ENCODE measurements at regions not wholly inside any gene's neighbourhood (a gene's known extent, or its start where the extent isn't known, plus 50 kb on each side); places are given as distances from the start of the nearest gene placed in this dataset.

DNA sequence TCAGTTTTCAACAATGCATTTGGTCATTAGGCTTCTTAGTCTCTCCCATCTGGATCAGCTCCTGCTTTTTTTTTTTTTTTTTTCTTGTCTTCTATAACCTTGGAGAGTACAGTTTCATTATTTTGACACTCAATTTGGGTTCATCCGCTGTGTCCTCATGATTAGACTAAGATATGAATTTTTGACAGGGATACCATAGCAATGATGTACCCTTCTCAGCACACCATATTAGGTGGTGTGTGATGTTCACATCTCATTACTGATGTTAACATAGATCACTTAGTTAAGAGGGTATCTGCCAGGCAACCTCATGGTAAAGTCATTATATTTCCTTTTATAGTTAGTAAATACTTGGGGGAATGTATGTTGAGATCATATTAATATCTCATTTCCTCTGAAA lies 445.5 kb upstream of the IGFBP3 start (continued):
- no peak for TF ChIP-seq NR2C2 (CRISPR knock-in tag; IDR thresholded peaks at IDR 0.05)
- TF ChIP-seq, protein P1, sequence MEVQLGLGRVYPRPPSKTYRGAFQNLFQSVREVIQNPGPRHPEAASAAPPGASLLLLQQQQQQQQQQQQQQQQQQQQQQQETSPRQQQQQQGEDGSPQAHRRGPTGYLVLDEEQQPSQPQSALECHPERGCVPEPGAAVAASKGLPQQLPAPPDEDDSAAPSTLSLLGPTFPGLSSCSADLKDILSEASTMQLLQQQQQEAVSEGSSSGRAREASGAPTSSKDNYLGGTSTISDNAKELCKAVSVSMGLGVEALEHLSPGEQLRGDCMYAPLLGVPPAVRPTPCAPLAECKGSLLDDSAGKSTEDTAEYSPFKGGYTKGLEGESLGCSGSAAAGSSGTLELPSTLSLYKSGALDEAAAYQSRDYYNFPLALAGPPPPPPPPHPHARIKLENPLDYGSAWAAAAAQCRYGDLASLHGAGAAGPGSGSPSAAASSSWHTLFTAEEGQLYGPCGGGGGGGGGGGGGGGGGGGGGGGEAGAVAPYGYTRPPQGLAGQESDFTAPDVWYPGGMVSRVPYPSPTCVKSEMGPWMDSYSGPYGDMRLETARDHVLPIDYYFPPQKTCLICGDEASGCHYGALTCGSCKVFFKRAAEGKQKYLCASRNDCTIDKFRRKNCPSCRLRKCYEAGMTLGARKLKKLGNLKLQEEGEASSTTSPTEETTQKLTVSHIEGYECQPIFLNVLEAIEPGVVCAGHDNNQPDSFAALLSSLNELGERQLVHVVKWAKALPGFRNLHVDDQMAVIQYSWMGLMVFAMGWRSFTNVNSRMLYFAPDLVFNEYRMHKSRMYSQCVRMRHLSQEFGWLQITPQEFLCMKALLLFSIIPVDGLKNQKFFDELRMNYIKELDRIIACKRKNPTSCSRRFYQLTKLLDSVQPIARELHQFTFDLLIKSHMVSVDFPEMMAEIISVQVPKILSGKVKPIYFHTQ (CRISPR knock-in tag; IDR thresholded peaks at IDR 0.05): no peak
- TF ChIP-seq GABPB1 (CRISPR knock-in tag; IDR thresholded peaks at IDR 0.05): no peak
- no peak for TF ChIP-seq ZNF396 (CRISPR knock-in tag; IDR thresholded peaks at IDR 0.05; ENCODE audit: borderline replicate concordance)
- TF ChIP-seq ESRRA (CRISPR knock-in tag; IDR thresholded peaks at IDR 0.05; ENCODE audit: borderline replicate concordance): no peak
- TF ChIP-seq, protein P2, sequence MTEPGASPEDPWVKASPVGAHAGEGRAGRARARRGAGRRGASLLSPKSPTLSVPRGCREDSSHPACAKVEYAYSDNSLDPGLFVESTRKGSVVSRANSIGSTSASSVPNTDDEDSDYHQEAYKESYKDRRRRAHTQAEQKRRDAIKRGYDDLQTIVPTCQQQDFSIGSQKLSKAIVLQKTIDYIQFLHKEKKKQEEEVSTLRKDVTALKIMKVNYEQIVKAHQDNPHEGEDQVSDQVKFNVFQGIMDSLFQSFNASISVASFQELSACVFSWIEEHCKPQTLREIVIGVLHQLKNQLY (CRISPR knock-in tag; IDR thresholded peaks at IDR 0.05): no peak
- TF ChIP-seq CBFB (CRISPR knock-in tag; IDR thresholded peaks at IDR 0.05; ENCODE audit: low read depth): no peak
- TF ChIP-seq, protein P3, sequence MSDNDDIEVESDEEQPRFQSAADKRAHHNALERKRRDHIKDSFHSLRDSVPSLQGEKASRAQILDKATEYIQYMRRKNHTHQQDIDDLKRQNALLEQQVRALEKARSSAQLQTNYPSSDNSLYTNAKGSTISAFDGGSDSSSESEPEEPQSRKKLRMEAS (CRISPR knock-in tag; IDR thresholded peaks at IDR 0.05): no peak
- TF ChIP-seq ZNF219 (CRISPR knock-in tag; IDR thresholded peaks at IDR 0.05; ENCODE audit: borderline replicate concordance): no peak
- TF ChIP-seq, protein P4, sequence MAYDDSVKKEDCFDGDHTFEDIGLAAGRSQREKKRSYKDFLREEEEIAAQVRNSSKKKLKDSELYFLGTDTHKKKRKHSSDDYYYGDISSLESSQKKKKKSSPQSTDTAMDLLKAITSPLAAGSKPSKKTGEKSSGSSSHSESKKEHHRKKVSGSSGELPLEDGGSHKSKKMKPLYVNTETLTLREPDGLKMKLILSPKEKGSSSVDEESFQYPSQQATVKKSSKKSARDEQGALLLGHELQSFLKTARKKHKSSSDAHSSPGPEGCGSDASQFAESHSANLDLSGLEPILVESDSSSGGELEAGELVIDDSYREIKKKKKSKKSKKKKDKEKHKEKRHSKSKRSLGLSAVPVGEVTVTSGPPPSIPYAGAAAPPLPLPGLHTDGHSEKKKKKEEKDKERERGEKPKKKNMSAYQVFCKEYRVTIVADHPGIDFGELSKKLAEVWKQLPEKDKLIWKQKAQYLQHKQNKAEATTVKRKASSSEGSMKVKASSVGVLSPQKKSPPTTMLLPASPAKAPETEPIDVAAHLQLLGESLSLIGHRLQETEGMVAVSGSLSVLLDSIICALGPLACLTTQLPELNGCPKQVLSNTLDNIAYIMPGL (CRISPR knock-in tag; IDR thresholded peaks at IDR 0.05): no peak

DNA sequence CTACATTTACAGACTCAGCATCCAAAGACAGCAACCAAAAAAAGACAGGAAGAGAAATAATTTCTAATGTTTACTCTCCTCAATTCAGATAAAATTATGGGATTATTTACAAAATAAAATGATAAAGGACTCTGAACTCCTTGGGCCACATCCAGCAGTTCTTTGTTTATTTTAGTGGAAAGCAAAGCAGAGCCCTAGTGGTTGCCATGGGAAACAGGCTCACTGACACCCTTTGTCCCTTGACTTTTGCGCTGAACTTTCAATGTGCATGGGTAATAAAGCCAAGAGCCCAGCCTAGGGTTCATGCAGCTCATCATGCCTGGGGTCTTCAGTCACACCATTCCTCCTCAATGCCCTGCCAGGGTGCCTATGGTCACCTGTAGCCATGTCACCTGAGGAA lies 442.6 kb upstream of the IGFBP3 start:
- ChIA-PET CTCF (interaction anchor here (1.4 kb wide), 1 partner anchor 738 kb away, joined by 3 read pairs; no protein-coding TSS in a partner anchor), POLR2A (no interaction called here)
- ATAC-seq (no peak), DNase-seq (ENCODE audit: low spot score) (no peak)
- Mint-ChIP-seq H3K9me3 (0 out of 2 replicates have a peak, but pooled peaks cover 9% of the 10 kb centered on the region), H3K4me3 (no peak overlapping the region), H3K27me3 (ENCODE audit: low read depth) (no peaks in the 10 kb centered on the region), H3K4me1 (peaks cover 5% of the 10 kb centered on the region), H3K36me3 (no peaks in the 10 kb centered on the region), H3K27ac (no peak overlapping the region)
- no peak for TF ChIP-seq MYBL2 (CRISPR knock-in tag; IDR thresholded peaks at IDR 0.05)
- TF ChIP-seq GRHL2 (CRISPR knock-in tag; IDR thresholded peaks at IDR 0.05; ENCODE audit: insufficient replicate concordance, severe bottlenecking): no peak
- TF ChIP-seq, protein P5, sequence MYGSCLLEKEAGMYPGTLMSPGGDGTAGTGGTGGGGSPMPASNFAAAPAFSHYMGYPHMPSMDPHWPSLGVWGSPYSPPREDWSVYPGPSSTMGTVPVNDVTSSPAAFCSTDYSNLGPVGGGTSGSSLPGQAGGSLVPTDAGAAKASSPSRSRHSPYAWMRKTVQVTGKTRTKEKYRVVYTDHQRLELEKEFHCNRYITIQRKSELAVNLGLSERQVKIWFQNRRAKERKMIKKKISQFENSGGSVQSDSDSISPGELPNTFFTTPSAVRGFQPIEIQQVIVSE (CRISPR knock-in tag; IDR thresholded peaks at IDR 0.05; ENCODE audit: borderline replicate concordance): no peak
- TF ChIP-seq, protein P6, sequence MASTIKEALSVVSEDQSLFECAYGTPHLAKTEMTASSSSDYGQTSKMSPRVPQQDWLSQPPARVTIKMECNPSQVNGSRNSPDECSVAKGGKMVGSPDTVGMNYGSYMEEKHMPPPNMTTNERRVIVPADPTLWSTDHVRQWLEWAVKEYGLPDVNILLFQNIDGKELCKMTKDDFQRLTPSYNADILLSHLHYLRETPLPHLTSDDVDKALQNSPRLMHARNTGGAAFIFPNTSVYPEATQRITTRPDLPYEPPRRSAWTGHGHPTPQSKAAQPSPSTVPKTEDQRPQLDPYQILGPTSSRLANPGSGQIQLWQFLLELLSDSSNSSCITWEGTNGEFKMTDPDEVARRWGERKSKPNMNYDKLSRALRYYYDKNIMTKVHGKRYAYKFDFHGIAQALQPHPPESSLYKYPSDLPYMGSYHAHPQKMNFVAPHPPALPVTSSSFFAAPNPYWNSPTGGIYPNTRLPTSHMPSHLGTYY (CRISPR knock-in tag; IDR thresholded peaks at IDR 0.05): no peak
- no peak for TF ChIP-seq HMGA2 (CRISPR knock-in tag; IDR thresholded peaks at IDR 0.05)
- TF ChIP-seq IRF2 (CRISPR knock-in tag; IDR thresholded peaks at IDR 0.05; ENCODE audit: borderline replicate concordance, low read depth): no peak
- no peak for TF ChIP-seq SP1 (CRISPR knock-in tag; conservative IDR thresholded peaks at IDR 0.05)
- TF ChIP-seq, protein P7, sequence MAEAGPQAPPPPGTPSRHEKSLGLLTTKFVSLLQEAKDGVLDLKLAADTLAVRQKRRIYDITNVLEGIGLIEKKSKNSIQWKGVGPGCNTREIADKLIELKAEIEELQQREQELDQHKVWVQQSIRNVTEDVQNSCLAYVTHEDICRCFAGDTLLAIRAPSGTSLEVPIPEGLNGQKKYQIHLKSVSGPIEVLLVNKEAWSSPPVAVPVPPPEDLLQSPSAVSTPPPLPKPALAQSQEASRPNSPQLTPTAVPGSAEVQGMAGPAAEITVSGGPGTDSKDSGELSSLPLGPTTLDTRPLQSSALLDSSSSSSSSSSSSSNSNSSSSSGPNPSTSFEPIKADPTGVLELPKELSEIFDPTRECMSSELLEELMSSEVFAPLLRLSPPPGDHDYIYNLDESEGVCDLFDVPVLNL (CRISPR knock-in tag; IDR thresholded peaks at IDR 0.05; ENCODE audit: borderline replicate concordance, low read depth): no peak
- TF ChIP-seq MXD4 (CRISPR knock-in tag; IDR thresholded peaks at IDR 0.05; ENCODE audit: borderline replicate concordance): no peak
- no peak for TF ChIP-seq JUN (CRISPR knock-in tag; IDR thresholded peaks at IDR 0.05)
- TF ChIP-seq, protein P8, sequence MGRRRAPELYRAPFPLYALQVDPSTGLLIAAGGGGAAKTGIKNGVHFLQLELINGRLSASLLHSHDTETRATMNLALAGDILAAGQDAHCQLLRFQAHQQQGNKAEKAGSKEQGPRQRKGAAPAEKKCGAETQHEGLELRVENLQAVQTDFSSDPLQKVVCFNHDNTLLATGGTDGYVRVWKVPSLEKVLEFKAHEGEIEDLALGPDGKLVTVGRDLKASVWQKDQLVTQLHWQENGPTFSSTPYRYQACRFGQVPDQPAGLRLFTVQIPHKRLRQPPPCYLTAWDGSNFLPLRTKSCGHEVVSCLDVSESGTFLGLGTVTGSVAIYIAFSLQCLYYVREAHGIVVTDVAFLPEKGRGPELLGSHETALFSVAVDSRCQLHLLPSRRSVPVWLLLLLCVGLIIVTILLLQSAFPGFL (CRISPR knock-in tag; IDR thresholded peaks at IDR 0.05; ENCODE audit: borderline replicate concordance): no peak
- no peak for TF ChIP-seq TEAD4 (CRISPR knock-in tag; IDR thresholded peaks at IDR 0.05)
- TF ChIP-seq FOXJ3 (CRISPR knock-in tag; IDR thresholded peaks at IDR 0.05; ENCODE audit: borderline replicate concordance): no peak
- TF ChIP-seq, protein P9, sequence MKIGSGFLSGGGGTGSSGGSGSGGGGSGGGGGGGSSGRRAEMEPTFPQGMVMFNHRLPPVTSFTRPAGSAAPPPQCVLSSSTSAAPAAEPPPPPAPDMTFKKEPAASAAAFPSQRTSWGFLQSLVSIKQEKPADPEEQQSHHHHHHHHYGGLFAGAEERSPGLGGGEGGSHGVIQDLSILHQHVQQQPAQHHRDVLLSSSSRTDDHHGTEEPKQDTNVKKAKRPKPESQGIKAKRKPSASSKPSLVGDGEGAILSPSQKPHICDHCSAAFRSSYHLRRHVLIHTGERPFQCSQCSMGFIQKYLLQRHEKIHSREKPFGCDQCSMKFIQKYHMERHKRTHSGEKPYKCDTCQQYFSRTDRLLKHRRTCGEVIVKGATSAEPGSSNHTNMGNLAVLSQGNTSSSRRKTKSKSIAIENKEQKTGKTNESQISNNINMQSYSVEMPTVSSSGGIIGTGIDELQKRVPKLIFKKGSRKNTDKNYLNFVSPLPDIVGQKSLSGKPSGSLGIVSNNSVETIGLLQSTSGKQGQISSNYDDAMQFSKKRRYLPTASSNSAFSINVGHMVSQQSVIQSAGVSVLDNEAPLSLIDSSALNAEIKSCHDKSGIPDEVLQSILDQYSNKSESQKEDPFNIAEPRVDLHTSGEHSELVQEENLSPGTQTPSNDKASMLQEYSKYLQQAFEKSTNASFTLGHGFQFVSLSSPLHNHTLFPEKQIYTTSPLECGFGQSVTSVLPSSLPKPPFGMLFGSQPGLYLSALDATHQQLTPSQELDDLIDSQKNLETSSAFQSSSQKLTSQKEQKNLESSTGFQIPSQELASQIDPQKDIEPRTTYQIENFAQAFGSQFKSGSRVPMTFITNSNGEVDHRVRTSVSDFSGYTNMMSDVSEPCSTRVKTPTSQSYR (CRISPR knock-in tag; IDR thresholded peaks at IDR 0.05): no peak
